ENCODE measurements at regions not wholly inside any gene's neighbourhood (a gene's known extent, or its start where the extent isn't known, plus 50 kb on each side); places are given as distances from the start of the nearest gene placed in this dataset.
"Not testable (repeated sequence)": the region's sequence is repeated elsewhere in the genome, so short reads cannot be mapped to it uniquely, and the experiment has no call there.

DNA sequence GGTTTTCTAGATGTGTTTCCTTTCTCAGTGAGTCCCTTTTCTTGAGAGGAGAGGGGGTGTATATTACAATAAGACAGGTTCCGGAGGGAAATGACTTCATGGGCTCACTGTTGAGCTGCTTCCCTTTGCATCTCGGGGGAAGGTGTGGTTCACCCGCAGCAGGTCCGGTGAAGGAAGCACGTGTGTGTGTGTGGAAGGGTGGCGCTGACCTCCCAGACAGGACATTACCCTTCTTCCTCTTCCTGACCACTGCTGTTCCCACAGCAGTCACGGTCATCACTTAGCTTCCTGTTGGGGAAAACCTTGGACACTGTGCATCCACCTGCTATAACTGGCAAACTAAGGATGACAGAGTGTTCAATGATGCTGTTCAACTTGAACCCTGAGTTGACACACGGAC, 83.6 kb downstream of the PLEKHG1 start:
- DNase-seq (ENCODE audit: low read depth) = no peak

GRCh38 chr6:150684161-150684560, 84.5 kb downstream of the PLEKHG1 start:
- DNase-seq (ENCODE audit: low read depth) = no peak

DNA sequence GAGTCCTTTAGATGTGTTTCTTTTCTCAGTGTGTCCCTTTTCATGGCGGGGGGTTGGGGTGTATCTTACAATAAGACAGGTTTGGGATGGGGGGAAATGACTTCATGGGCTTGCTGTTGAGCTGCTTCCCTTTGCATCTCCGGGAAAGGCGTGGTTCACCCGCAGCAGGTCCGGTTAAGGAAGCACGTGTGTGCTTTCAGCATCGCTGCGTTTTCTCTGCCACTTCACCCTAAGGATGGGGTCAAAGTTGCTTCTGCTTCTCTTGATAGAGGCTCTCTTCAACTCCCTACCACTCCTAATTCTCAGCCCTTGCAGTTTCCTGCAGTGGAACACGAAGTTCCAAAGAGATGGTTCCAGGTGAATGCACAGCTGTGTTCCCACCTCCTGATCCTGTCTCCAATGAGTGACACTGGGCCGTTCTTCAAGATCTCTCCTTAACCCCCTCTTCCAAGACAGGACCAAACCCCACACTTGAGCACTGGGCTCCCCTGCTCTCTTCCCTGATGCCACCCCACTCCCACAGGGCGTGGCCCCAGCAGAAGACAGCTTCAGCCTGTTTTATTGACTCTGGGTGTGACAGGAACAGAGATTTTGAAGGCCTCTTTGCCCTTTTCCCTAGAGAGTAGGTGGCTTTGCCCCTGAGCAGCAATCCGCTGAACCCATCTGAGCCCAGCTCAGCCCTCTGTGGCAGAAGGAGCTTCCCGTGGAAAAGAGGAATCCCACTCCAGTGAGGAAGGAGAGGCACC, 85.2 kb downstream of the PLEKHG1 start:
- no peak for DNase-seq (ENCODE audit: low read depth)

- peak; percentile 2 for DNase-seq (ENCODE audit: low read depth)
Measured at GRCh38 chr6:150685860-150686259, 86.2 kb downstream of the PLEKHG1 start.

DNA sequence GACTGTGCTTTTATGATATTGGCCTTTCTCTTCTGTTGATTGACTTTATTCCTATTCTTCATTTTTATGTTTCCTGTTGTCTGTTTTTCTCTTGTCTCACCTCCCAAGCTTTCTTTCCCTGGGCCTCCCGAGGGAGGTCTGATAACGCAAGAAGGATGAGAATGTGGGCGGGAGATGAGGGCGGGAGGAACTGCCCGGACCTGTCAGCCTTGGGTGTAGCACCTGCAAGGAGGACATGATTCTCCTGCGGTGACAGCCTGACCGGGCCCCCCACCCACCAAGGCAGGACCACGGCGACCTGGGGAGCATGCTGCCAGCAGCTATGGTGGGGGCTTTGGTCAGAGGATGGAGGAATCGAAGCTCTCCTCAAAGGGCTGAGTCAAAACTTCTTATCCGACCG, 86.9 kb downstream of the PLEKHG1 start:
- no peak for DNase-seq (ENCODE audit: low read depth)

DNA sequence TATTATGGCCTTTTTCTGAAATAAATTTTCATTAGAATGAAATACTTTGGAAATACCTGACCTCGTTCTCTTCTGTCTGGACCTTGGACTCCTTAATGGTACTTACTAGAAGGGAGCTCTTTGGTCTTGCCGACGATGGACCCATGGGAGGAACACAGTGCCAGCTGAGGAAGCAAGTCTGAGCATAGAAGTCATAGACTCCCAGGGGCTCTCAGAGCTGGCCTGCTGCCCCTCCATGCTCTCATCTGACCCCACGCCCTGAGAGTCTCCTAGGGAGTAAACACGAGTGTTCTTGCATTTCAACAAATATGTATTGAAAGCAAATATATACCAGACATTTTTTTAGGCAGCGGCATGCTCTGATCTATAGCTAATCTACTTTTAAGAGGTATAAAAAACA, 87.8 kb downstream of the PLEKHG1 start:
- no peak for DNase-seq (ENCODE audit: low read depth)

DNA sequence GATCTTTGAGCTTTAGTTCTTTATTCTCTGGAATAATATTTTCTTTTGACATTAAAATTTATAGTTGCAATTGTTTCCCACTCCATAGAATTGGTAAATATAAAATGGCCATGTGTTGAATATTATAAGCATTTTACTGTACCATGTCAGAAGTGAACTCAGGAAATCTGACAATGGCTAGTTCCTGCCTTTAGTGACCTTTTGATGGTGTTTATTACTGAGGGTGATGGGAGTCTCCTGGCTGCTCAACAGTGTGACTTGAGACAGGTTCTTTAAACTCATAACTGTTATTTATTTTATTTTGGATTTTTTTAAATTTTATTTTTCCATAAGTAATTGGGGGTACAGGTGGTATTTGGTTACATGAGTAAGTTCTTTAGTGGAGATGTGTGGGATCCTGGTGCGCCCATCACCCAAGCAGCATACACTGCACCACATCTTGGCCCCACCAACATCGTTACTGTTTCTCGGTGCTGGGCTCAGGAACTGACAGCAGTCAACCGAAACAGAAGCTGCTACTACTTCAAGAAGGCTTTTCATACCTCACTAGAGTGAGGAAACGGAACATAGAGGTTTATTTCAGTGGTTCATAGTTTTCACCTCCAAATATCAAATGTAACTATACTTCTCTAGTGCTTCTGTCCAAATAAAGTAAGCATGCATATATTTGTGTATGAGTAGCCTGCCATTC, 90.4 kb downstream of the PLEKHG1 start:
- no peak for DNase-seq (ENCODE audit: low read depth)

GRCh38 chr6:150690681-150691080, 91.0 kb downstream of the PLEKHG1 start:
- DNase-seq (ENCODE audit: low read depth) = no peak

DNA sequence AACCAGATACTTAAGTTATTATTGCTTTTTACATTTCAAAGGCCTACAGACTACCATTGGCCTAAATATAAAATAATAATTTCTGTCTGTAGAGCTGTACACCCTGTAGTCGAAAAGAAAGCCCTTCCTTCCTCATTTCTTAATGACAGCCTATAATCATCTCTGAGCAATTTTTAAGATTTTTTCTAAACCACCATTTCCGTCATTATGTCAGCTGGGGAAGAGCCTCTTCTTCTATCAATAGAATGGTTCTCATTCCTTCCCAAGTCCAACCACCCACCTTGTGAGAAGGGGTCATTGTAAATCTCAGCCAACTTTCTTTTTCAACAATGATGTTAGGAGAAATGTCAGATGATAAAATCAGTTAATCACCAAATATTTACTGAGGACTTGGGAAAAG, 91.8 kb downstream of the PLEKHG1 start:
- DNase-seq (ENCODE audit: low read depth) = no peak

DNA sequence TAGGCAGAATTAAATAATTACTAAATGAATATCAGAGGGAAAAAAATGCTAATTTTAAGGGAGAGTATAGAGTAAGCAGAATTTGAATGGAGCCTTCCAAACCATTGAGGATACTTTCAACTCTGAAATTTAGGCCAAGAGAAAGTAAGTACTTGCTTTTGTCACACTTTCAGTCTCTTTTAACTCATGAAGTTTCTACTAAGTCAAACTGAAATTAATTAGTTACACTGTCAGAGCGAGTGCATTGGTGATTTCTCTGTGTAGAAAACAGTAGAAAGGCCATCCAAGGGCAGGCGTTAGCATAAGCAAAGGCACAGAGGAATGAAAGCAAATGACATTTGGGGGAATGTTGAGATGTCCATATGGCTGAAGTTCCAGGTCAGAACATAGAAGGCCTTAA, 92.9 kb downstream of the PLEKHG1 start:
- no peak for DNase-seq (ENCODE audit: low read depth)

DNA sequence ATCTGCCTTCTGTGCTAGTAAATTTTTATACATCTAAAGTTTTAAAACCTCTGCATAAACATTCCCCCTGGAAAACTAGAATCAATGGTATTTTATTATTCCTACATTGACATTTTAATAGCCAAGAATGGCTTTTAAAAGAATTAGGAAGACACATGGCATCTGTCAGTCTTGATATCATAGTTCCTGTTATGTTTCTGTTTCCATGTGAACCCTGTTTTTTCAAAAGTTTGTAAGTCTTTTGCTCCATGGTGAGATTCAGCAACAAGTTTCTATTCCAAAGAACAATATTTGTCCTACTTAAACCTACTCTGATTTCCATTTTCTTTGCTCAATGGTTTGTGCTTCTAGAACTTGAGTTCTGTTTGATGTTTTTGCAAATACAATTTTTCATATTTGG, 95.2 kb downstream of the PLEKHG1 start:
- DNase-seq (ENCODE audit: low read depth) = no peak

- DNase-seq (ENCODE audit: low read depth) = no peak
Measured at GRCh38 chr6:150695652-150696051, 96.0 kb downstream of the PLEKHG1 start.

DNA sequence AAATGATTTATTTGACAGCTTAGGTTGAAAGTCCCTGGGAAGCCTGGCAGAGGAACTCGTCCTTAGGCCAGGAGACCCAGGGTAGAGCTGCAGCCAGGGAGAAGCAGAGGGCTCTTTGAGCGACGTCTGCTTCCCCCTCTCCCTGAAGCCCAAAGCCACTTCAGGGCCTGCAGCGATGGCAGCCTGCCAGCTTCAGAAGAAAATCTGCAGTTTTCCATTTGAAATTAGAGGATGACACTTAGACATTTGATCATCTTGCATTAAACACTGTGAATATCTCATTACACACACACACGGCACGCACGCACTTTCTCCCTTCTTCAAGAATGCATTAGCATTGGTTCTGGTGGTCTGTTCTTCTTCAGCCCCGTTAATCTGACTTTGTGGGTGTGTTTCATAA, 96.5 kb downstream of the PLEKHG1 start:
- DNase-seq (ENCODE audit: low read depth) = no peak

- not testable (repeated sequence) for DNase-seq (ENCODE audit: low read depth)
Measured at GRCh38 chr6:150696918-150697317, 97.2 kb downstream of the PLEKHG1 start.

GRCh38 chr6:150697515-150697914, 97.8 kb downstream of the PLEKHG1 start:
- no peak for DNase-seq (ENCODE audit: low read depth)

- DNase-seq (ENCODE audit: low read depth) = no peak
Measured at GRCh38 chr6:150698391-150698790, 98.7 kb downstream of the PLEKHG1 start.

DNA sequence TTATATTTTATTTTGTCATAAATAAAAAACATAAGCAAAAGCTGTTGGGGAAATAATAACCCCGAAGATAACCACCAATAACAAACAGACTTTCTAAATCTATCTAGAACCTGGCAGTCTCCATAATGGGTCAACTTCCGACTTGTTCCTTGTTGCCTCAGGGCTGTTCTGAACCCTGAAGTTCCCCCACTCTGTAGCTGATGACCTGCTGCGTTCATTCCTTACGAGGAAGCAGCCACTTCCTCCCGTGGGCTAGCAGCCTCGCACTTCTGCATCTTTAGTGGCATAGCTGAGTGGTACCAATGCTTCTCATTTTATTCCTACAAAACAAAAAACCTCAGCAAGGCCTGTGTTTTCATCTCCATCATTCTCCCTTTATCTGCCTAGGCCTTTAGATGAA, 103.0 kb downstream of the PLEKHG1 start:
- no peak for DNase-seq (ENCODE audit: low read depth)

- no peak for DNase-seq (ENCODE audit: low read depth)
Measured at GRCh38 chr6:150704447-150705192, 104.9 kb downstream of the PLEKHG1 start.

DNA sequence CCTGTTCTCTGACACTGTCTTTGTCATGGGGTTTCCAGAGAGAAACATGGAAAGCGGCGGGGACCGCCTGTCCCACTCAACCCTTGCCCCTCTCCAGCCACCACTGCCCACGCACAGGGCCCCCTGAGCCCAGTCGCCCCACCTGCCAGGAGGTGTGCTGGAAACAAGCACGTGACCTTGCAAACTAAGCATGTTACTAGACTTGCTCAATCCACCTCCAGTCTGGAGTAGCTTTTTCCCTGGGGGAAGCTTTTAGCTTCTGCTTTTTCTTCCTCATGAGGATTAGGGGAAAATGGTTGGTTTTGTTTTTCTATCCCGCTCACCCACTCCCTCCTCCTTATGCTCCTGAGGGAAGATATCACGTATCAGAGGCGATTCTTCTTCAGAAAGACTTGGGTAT, 105.7 kb downstream of the PLEKHG1 start:
- no peak for DNase-seq (ENCODE audit: low read depth)

DNA sequence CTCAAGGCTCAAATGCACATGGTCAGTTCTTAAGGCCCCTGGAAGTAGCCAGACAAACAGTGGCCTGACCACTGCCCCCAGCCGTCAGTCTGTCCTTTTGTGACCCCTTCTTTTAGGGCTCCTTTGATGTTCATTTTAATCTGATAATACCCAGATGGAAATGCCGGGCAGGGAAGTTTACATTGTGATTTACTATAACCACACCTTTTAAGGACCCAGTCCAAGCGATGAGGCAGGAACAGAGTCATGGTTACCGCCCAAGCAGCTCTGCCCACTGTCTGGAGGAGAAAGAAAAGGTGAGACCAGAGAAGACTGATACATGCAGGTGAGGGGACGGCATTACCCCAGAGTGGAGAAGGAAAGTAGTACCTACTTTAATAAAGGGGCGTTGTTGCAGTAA, 110.6 kb downstream of the PLEKHG1 start:
- no peak for DNase-seq (ENCODE audit: low read depth)

DNA sequence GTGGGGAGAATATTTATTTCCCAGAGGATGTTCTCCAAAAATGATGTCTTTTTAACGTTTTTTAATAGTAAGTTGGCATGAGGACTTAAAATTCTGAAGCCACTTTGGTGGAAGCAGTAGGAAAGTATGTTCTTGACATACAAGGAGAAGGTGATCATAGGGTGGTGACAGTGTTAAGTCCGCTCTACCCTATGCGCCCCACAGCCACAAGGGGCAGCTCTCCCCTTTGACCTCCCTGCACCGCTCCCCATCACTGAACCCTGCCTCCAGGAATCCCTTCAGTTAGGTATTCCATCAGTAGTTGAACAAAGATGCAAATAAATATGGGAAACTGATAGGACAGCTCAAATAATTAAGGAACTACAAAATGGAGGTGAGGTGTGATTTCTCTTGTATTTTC, 111.4 kb downstream of the PLEKHG1 start:
- no peak for DNase-seq (ENCODE audit: low read depth)

DNA sequence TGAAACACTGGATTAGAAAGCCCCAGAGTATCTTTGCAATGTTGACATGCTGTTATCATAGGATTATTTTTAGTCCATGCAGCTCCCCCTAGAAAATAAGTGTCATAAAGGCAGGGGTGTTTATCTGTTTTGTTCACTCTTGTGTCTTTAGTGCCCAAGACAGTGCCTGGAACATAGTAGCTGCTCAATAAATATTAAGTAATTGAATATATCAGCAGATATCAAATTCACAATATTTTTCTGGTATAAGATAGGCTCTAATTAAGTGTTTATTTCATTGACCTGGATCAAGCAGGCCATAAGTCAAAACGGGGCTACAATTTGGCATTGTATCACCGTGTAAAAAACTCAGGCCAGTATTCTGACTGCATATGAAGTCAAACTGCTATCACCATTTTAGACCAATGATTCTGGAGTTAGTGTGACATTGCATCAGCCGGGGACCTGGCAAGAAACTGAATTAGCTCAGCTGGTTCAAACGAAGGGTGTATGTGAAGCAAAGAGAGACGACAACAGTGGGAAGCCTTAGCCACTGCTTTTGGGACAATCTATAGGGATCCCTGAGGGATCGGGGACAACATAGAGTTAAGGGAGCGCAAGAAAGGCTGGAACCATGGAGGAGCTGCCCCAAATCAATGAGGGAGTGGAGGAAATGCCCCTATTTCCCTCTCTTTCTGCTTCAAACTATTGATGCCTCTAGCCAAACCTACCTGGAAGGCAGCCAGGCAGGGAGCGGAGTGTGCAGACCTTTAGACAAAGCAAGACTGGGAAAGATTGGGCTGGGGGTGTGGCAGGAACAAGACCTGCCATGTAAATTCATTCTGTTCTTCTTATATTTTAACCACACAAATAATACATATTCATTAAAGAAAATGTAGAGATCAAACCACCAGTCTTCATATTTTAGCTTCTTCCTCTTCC, 112.2 kb downstream of the PLEKHG1 start:
- DNase-seq (ENCODE audit: low read depth) = no peak
